ENCODE measurements at regions not wholly inside any gene's neighbourhood (a gene's known extent, or its start where the extent isn't known, plus 50 kb on each side); places are given as distances from the start of the nearest gene placed in this dataset.

- ChIA-PET CTCF (interaction anchor here (0.9 kb wide), 1 partner anchor 533 kb away, joined by 3 read pairs; no protein-coding TSS in a partner anchor), RAD21 (ENCODE audit: unreplicated experiment) (no interaction called here)
- no peak overlapping the region for H3K27ac ChIP-seq (ENCODE audit: control insufficient read depth, insufficient read depth)
These were observed 69.2 kb upstream of the RPS23 start for GRCh38 chr5:82347201-82347865.

More at GRCh38 chr5:82347201-82347865, 69.2 kb upstream of the RPS23 start:
- POLR2A ChIA-PET = no interaction called here
- SMC1A ChIA-PET (ENCODE audit: uncharacterized antibody, unreplicated experiment) = no interaction called here
- Histone ChIP-seq H3K4me3 (no peak overlapping the region), H3K4me1 (ENCODE audit: control insufficient read depth, insufficient read depth, low read length) (no peaks in the 10 kb centered on the region), H3K79me2 (ENCODE audit: control insufficient read depth, insufficient read depth, low read length) (no peaks in the 10 kb centered on the region), H3K9ac (ENCODE audit: control insufficient read depth, insufficient read depth, low read length) (no peak overlapping the region), H3K9me3 (replicated peaks; ENCODE audit: control insufficient read depth, insufficient read depth, low read length) (no peaks in the 10 kb centered on the region), H3K27me3 (replicated peaks in 1 of 2; ENCODE audit: control insufficient read depth in 2 of 2, insufficient read depth in 2 of 2, low read length in 1 of 2) (no peaks in the 10 kb centered on the region), H3K4me2 (ENCODE audit: control insufficient read depth, insufficient read depth) (no peak overlapping the region), H4K20me1 (ENCODE audit: control insufficient read depth, insufficient read depth) (no peaks in the 10 kb centered on the region), H2AFZ (ENCODE audit: control insufficient read depth, low read depth, low read length) (no peak overlapping the region), H3K36me3 (ENCODE audit: control insufficient read depth in 2 of 2, insufficient read depth in 2 of 2, low read length in 1 of 2) (no peaks in the 10 kb centered on the region)
- 59% methylated on average over 12 of the region's 12 CpGs for WGBS (ENCODE audit: insufficient coverage, insufficient replicate concordance, low lambda C conversion rate, missing lambda C conversion rate)
- in situ Hi-C loops (cut with MboI) = loop anchor here (5.0 kb wide), 1 partner anchor 1215 kb away; no protein-coding TSS in a partner anchor
- no peak for DNase-seq (ENCODE audit: low read depth, low spot score)
- TF ChIP-seq ZNF687 (IDR thresholded peaks at IDR 0.05) (no peak), ZNF207 (IDR thresholded peaks at IDR 0.05; ENCODE audit: borderline replicate concordance) (no peak), SREBF2 (IDR thresholded peaks at IDR 0.05; ENCODE audit: low read length) (no peak), SIX5 (IDR thresholded peaks at IDR 0.05; ENCODE audit: low read depth, low read length, severe bottlenecking) (no peak), SMAD5 (IDR thresholded peaks at IDR 0.05; ENCODE audit: low read depth) (no peak), JUND (IDR thresholded peaks at IDR 0.05; ENCODE audit: low read depth, low read length) (no peak), IRF4 (IDR thresholded peaks at IDR 0.05; ENCODE audit: low read depth, low read length) (no peak), ZBED1 (IDR thresholded peaks at IDR 0.05; ENCODE audit: borderline replicate concordance) (no peak), PAX8 (IDR thresholded peaks at IDR 0.05) (no peak)
- TF ChIP-seq, protein P1, sequence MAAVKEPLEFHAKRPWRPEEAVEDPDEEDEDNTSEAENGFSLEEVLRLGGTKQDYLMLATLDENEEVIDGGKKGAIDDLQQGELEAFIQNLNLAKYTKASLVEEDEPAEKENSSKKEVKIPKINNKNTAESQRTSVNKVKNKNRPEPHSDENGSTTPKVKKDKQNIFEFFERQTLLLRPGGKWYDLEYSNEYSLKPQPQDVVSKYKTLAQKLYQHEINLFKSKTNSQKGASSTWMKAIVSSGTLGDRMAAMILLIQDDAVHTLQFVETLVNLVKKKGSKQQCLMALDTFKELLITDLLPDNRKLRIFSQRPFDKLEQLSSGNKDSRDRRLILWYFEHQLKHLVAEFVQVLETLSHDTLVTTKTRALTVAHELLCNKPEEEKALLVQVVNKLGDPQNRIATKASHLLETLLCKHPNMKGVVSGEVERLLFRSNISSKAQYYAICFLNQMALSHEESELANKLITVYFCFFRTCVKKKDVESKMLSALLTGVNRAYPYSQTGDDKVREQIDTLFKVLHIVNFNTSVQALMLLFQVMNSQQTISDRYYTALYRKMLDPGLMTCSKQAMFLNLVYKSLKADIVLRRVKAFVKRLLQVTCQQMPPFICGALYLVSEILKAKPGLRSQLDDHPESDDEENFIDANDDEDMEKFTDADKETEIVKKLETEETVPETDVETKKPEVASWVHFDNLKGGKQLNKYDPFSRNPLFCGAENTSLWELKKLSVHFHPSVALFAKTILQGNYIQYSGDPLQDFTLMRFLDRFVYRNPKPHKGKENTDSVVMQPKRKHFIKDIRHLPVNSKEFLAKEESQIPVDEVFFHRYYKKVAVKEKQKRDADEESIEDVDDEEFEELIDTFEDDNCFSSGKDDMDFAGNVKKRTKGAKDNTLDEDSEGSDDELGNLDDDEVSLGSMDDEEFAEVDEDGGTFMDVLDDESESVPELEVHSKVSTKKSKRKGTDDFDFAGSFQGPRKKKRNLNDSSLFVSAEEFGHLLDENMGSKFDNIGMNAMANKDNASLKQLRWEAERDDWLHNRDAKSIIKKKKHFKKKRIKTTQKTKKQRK (IDR thresholded peaks at IDR 0.05; ENCODE audit: low read depth, low read length) = no peak
- no TSS peak for BruUV-seq (replicated peaks)
- intact Hi-C loops (cut with micrococcal nuclease; ENCODE audit: unreplicated experiment) = no loop called here
- ATAC-seq = no peak
- no peak for FAIRE-seq

Data from GM12878 (cell line).